ENCODE measurements at regions not wholly inside any gene's neighbourhood (a gene's known extent, or its start where the extent isn't known, plus 50 kb on each side); places are given as distances from the start of the nearest gene placed in this dataset.

GRCh38 chr3:21801631-21802030 lies 50.6 kb upstream of the ZNF385D start:
- DNase-seq: no peak

GRCh38 chr3:21803604-21804003 lies 52.6 kb upstream of the ZNF385D start:
- no peak for DNase-seq

GRCh38 chr3:21804330-21804729 lies 53.3 kb upstream of the ZNF385D start:
- no peak for DNase-seq

DNA sequence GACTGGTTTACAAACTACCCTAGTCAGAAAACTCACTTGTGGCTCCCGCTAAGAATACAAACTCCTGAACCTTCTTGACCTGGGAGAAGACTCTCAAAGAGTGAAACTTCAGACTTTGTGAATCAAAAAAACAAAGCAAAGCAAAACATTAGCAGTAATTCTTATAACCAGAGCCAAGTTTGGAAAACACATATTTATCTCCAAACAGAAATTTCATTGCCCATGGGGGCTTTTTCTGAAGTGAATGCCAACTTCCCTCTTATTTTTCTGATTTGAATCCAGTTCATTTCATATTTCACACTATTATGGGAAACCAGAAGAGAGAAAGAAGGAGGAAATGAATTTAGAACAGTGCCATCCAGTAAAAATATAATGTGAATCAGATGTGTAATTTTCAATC lies 55.7 kb upstream of the ZNF385D start:
- DNase-seq: no peak

DNA sequence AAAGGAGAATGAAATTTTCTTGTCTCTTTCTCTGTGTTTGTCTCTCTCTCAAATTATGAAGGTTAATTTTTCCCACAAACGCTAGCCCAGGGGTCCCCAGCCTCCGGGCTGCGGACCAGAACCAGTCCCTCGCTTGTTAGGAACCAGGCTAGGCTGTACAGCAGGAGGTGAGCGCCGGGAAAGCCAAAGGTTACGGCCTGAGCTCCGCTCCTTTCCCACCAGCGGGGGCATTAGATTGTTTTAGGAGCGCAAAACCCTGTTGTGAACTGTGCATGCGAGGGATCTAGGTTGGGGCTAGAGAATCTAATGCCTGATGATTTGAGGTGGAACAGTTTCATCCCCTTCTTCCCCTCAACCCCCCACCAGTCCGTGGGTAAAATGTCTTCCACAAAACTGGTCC lies 74.7 kb upstream of the ZNF385D start:
- no peak for DNase-seq

GRCh38 chr3:21826416-21826815 lies 75.4 kb upstream of the ZNF385D start:
- peak; percentile 76 for DNase-seq

- DNase-seq: no peak
Measured at GRCh38 chr3:21830541-21830940, 79.5 kb upstream of the ZNF385D start.

- DNase-seq: peak; percentile 46
Measured at GRCh38 chr3:21835264-21835663, 84.3 kb upstream of the ZNF385D start.

DNA sequence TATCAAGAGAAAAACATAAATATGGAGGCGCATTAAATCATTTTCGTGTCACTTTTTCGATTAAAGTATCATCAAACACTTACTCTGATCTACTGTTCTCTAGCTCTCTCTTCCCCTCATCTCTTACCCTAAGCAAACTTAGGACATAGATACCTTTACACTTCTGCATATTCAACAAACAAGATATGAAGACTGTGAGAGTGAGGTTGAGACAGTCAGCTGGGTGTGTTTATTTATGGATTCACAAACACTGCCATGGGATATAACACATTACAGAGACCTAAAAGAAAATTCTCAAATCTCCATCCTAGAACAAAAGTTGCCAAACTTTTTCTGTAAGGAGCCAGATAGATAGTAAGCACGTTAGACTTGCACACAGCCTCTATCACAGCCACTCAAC lies 85.2 kb upstream of the ZNF385D start:
- no peak for DNase-seq

DNA sequence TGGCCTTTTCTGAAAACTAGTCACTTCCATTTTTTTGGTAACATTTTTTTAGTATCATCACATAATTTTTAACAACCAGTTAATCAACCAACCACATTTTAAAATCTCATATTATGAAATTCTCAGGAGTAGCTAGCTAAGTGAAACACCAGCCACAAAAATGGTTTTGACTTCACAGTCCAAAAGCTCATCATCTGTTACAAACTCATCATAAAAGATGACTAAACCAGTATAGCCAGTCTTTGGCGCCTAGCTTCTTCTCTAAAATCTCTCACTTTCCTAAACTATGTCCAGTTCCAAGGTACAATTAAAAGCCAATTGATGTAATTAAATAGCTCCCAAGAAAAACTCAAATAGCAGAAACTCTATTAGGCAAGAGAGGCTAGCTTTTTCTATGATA lies 88.2 kb upstream of the ZNF385D start:
- peak; percentile 65 for DNase-seq

DNA sequence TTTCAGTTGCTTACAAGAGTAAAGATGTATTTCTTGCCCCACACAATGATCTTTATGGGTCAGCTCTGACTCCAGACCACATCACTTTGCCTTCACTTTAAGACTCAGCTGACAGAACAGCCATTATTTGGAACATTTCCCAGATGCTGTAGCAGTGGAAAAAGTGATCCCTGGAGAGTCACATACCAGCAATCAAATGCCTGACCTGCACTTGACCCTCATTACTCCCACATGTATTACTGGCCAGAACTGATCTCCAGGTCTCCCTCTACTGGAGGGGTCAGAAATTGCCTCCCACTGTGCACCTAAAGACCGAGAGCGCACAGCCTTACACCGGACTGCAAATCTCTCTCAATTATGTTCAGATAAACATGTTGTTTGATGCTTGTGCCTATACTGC lies 88.6 kb upstream of the ZNF385D start:
- peak; percentile 89 for DNase-seq

GRCh38 chr3:21847005-21847404 lies 96.0 kb upstream of the ZNF385D start:
- peak; percentile 23 for DNase-seq

GRCh38 chr3:21859124-21860081 lies 108.4 kb upstream of the ZNF385D start:
- DNase-seq: no peak

- DNase-seq: no peak
Measured at GRCh38 chr3:21860082-21860475, 109.1 kb upstream of the ZNF385D start.

GRCh38 chr3:21860657-21861056 lies 109.6 kb upstream of the ZNF385D start:
- no peak for DNase-seq

- DNase-seq: no peak
Measured at GRCh38 chr3:21876782-21877181, 125.8 kb upstream of the ZNF385D start.

- no peak for DNase-seq
Measured at GRCh38 chr3:21877214-21877754, 126.3 kb upstream of the ZNF385D start.

- DNase-seq: no peak
Measured at GRCh38 chr3:21879184-21879886, 128.3 kb upstream of the ZNF385D start.

- no peak for DNase-seq
Measured at GRCh38 chr3:21888656-21889055, 137.6 kb upstream of the ZNF385D start.

GRCh38 chr3:21889166-21889565 lies 138.2 kb upstream of the ZNF385D start:
- no peak for DNase-seq

- no peak for DNase-seq
Measured at GRCh38 chr3:21892104-21892503, 141.1 kb upstream of the ZNF385D start.

- DNase-seq: peak; percentile 61
Measured at GRCh38 chr3:21893242-21893641, 142.2 kb upstream of the ZNF385D start.

GRCh38 chr3:21894459-21895340 lies 143.7 kb upstream of the ZNF385D start:
- peak; percentile 29 for DNase-seq
